ENCODE measurements at regions not wholly inside any gene's neighbourhood (a gene's known extent, or its start where the extent isn't known, plus 50 kb on each side); places are given as distances from the start of the nearest gene placed in this dataset.

GRCh38 chr18:26656431-26656943 is 108.1 kb upstream of the KCTD1 start:
- TF ChIP-seq ZNF274 (IDR thresholded peaks at IDR 0.05; ENCODE audit: low read depth, low read length) (no peak), YY1 (IDR thresholded peaks at IDR 0.05; ENCODE audit: insufficient read depth, insufficient read length) (no peak)

Measured in NT2/D1 (cell line).